ENCODE measurements at regions not wholly inside any gene's neighbourhood (a gene's known extent, or its start where the extent isn't known, plus 50 kb on each side); places are given as distances from the start of the nearest gene placed in this dataset.

DNA sequence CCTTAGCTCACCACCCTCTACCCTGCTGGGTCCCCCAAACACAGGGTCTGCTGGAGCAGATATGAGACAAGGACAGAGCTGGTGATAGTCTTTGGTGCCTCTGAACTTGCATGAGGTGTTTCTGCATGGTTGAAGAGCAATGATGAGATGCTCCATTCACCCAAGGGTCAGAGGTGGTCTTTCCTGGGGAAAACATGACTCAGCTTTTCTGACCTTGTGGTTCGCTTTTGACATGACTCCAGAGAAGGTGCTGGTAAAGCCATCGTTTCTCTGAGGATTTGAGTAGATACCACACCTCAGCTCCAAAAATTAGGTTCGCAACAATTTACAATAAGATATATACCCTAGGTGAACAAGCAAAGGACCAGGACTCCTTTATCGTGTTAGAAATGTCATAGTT, 304.8 kb downstream of the DHX35 start:
- ChIA-PET CTCF (interaction anchor here (0.6 kb wide), 1 partner anchor 1613 kb away, joined by 3 read pairs; no protein-coding TSS in a partner anchor), POLR2A (ENCODE audit: unreplicated experiment) (no interaction called here)
- intact Hi-C loops (cut with micrococcal nuclease): no loop called here
- no peak for ATAC-seq
- TF ChIP-seq, protein P1, sequence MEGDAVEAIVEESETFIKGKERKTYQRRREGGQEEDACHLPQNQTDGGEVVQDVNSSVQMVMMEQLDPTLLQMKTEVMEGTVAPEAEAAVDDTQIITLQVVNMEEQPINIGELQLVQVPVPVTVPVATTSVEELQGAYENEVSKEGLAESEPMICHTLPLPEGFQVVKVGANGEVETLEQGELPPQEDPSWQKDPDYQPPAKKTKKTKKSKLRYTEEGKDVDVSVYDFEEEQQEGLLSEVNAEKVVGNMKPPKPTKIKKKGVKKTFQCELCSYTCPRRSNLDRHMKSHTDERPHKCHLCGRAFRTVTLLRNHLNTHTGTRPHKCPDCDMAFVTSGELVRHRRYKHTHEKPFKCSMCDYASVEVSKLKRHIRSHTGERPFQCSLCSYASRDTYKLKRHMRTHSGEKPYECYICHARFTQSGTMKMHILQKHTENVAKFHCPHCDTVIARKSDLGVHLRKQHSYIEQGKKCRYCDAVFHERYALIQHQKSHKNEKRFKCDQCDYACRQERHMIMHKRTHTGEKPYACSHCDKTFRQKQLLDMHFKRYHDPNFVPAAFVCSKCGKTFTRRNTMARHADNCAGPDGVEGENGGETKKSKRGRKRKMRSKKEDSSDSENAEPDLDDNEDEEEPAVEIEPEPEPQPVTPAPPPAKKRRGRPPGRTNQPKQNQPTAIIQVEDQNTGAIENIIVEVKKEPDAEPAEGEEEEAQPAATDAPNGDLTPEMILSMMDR (conservative IDR thresholded peaks at IDR 0.05; ENCODE audit: low read depth, low read length): no peak
- TF ChIP-seq EZH2 (IDR thresholded peaks at IDR 0.05; ENCODE audit: low read length, unreplicated experiment) (no peak), EZH2phosphoT487 (IDR thresholded peaks at IDR 0.05; ENCODE audit: borderline replicate concordance, low read length) (no peak)
- H3K9ac ChIP-seq (ENCODE audit: low read length): no peak overlapping the region
- H4K20me1 ChIP-seq (ENCODE audit: low read length): no peaks in the 10 kb centered on the region
- H3K27ac ChIP-seq (ENCODE audit: low read length): no peak overlapping the region
- H3K4me2 ChIP-seq (ENCODE audit: low read length): no peak overlapping the region
- H3F3A ChIP-seq (ENCODE audit: low read length, unreplicated experiment): no peaks in the 10 kb centered on the region
- H3K79me2 ChIP-seq (ENCODE audit: low read length): no peaks in the 10 kb centered on the region
- no peaks in the 10 kb centered on the region for H3K36me3 ChIP-seq (ENCODE audit: low read depth, low read length)
- H3K27me3 ChIP-seq (ENCODE audit: low read length): no peaks in the 10 kb centered on the region
- BruUV-seq (replicated peaks): no TSS peak
- H3K9me3 ChIP-seq (ENCODE audit: low read length): no peaks in the 10 kb centered on the region
- no peaks in the 10 kb centered on the region for H3K4me1 ChIP-seq (ENCODE audit: insufficient read depth, low read length)
- no peaks in the 10 kb centered on the region for H3K9me2 ChIP-seq (replicated peaks; ENCODE audit: low read length)
- no peak overlapping the region for H3K4me3 ChIP-seq (ENCODE audit: low read length)
- no peak for DNase-seq
- no peak overlapping the region for H2AFZ ChIP-seq (ENCODE audit: low read length)

GRCh38 chr20:39264506-39265172, 302.5 kb downstream of the DHX35 start:
- no peaks in the 10 kb centered on the region for H3K4me1 ChIP-seq (ENCODE audit: insufficient read depth, low read length)
- ATAC-seq (peak; percentile 87), DNase-seq (peak; percentile 78)
- no peak overlapping the region for H3K27ac ChIP-seq (ENCODE audit: low read length)
- intact Hi-C loops (cut with micrococcal nuclease): no loop called here
- no peaks in the 10 kb centered on the region for H3K79me2 ChIP-seq (ENCODE audit: low read length)
- H3F3A ChIP-seq (ENCODE audit: low read length, unreplicated experiment): no peaks in the 10 kb centered on the region
- H3K4me3 ChIP-seq (ENCODE audit: low read length): no peak overlapping the region
- no peaks in the 10 kb centered on the region for H3K27me3 ChIP-seq (ENCODE audit: low read length)
- H3K9ac ChIP-seq (ENCODE audit: low read length): no peak overlapping the region
- H3K9me2 ChIP-seq (replicated peaks; ENCODE audit: low read length): no peaks in the 10 kb centered on the region
- TF ChIP-seq, protein P1 (conservative IDR thresholded peaks at IDR 0.05; ENCODE audit: low read depth, low read length): peak; percentile 94
- TF ChIP-seq EZH2 (IDR thresholded peaks at IDR 0.05; ENCODE audit: low read length, unreplicated experiment): no peak
- no peak for TF ChIP-seq EZH2phosphoT487 (IDR thresholded peaks at IDR 0.05; ENCODE audit: borderline replicate concordance, low read length)
- no peaks in the 10 kb centered on the region for H4K20me1 ChIP-seq (ENCODE audit: low read length)
- no TSS peak for BruUV-seq (replicated peaks)
- ChIA-PET POLR2A (ENCODE audit: unreplicated experiment) (no interaction called here), CTCF (no interaction called here)
- no peak overlapping the region for H3K4me2 ChIP-seq (ENCODE audit: low read length)
- H2AFZ ChIP-seq (ENCODE audit: low read length): no peak overlapping the region
- no peaks in the 10 kb centered on the region for H3K36me3 ChIP-seq (ENCODE audit: low read depth, low read length)
- H3K9me3 ChIP-seq (ENCODE audit: low read length): no peaks in the 10 kb centered on the region

DNA sequence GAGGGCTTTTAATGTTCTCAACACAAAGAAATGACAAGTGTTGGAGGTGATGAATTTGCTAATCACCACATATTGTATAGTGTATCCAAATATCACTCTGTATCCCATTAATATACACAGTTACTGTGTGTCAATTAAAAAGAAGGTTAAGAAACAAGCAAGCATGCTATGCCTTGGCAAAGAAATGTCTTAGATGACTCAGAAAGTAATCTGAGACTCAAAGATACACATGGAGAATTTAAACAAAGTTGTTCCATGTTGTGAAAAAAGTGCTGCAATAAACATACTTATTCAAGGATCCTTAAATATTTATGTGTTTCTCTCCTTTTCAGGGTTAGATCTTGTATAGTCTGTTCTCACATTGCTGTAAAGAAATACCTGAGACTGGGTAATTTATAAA, 300.9 kb downstream of the DHX35 start:
- Histone ChIP-seq H3K4me1 (ENCODE audit: insufficient read depth, low read length) (no peaks in the 10 kb centered on the region), H3K9me3 (ENCODE audit: low read length) (no peaks in the 10 kb centered on the region), H4K20me1 (ENCODE audit: low read length) (no peaks in the 10 kb centered on the region), H3K79me2 (ENCODE audit: low read length) (no peaks in the 10 kb centered on the region), H2AFZ (ENCODE audit: low read length) (no peak overlapping the region), H3F3A (ENCODE audit: low read length, unreplicated experiment) (no peaks in the 10 kb centered on the region), H3K27me3 (ENCODE audit: low read length) (no peaks in the 10 kb centered on the region), H3K36me3 (ENCODE audit: low read depth, low read length) (no peaks in the 10 kb centered on the region), H3K9ac (ENCODE audit: low read length) (no peak overlapping the region), H3K9me2 (replicated peaks; ENCODE audit: low read length) (no peaks in the 10 kb centered on the region), H3K4me2 (ENCODE audit: low read length) (no peak overlapping the region), H3K4me3 (ENCODE audit: low read length) (no peak overlapping the region), H3K27ac (ENCODE audit: low read length) (no peak overlapping the region)
- no TSS peak for BruUV-seq (replicated peaks)
- ChIA-PET POLR2A (ENCODE audit: unreplicated experiment) (no interaction called here), CTCF (no interaction called here)
- DNase-seq (peak; percentile 33), ATAC-seq (no peak)
- intact Hi-C loops (cut with micrococcal nuclease): no loop called here
- TF ChIP-seq EZH2 (IDR thresholded peaks at IDR 0.05; ENCODE audit: low read length, unreplicated experiment) (no peak), EZH2phosphoT487 (IDR thresholded peaks at IDR 0.05; ENCODE audit: borderline replicate concordance, low read length) (no peak)
- TF ChIP-seq, protein P1 (conservative IDR thresholded peaks at IDR 0.05; ENCODE audit: low read depth, low read length): no peak
